Prostate gland (tissue), 2 donors: ENCODE measurements at regions not wholly inside any gene's neighbourhood (a gene's known extent, or its start where the extent isn't known, plus 50 kb on each side); places are given as distances from the start of the nearest gene placed in this dataset.

Experiments used
- DNase-seq: peaks from one replicate; pipeline ENCODE4 v3.0.0-alpha.2; 2019; ENCODE audit warnings: low spot score
- H3K27ac ChIP-seq, 2 donors: fragments of 200-600 bp; sonication (generic); 2 replicates each; pipeline ENCODE4 v1.5.1; 2017 to 2019
- H3K27me3 ChIP-seq: fragments of 200-600 bp; sonication (generic); replicated peaks from 2 replicates; pipeline ENCODE4 v1.5.1; 2019; ENCODE audit not compliant: insufficient read depth
- H3K36me3 ChIP-seq, 2 donors: fragments of 200-600 bp; sonication (generic); 1 replicate in 1 of 2; 2 replicates in 1 of 2; pipeline versions ENCODE4 v1.5.1 to v1.8.1; 2017 to 2019
- H3K4me1 ChIP-seq: fragments of 200-600 bp; sonication (generic); replicated peaks from 2 replicates; pipeline ENCODE4 v1.5.1; 2019
- H3K4me3 ChIP-seq, 2 donors: fragments of 200-600 bp; sonication (generic); 2 replicates each; pipeline ENCODE4 v1.5.1; 2017 to 2019
- H3K9me3 ChIP-seq: fragments of 200-600 bp; sonication (generic); 2 replicates; pipeline ENCODE4 v1.5.1; 2017
- CTCF ChIP-seq, 4 experiments: fragments of 200-600 bp in 2 of 4; fragments of 450-650 bp in 2 of 4; sonication (generic) in 2 of 4; IDR thresholded peaks; 1 replicate in 3 of 4; 2 replicates in 1 of 4; pipeline ENCODE4 v1.5.1; 2016 to 2019; ENCODE audit warnings: antibody characterized with exemption in 4 of 4, mild to moderate bottlenecking in 2 of 4, moderate library complexity in 2 of 4
- POLR2A ChIP-seq: fragments of 450-650 bp; IDR thresholded peaks from one replicate; pipeline ENCODE4 v1.6.1; 2016; ENCODE audit warnings: antibody characterized with exemption, mild to moderate bottlenecking
- POLR2AphosphoS5 ChIP-seq: sonication (generic); formaldehyde crosslinking; IDR thresholded peaks from one replicate; pipeline ENCODE4 v1.6.1; 2017; ENCODE audit warnings: antibody characterized with exemption
- WGBS: methylation state at CpG from one replicate; pipeline ENCODE4 v1.1.5; 2018; 5-methylcytosine and 5-hydroxymethylcytosine counted together
- intact Hi-C: fragments of 100-400 bp; cut with DNase I; formaldehyde crosslinking; loops from one replicate; pipeline ENCODE4 v1.14.2; 2022

DNA sequence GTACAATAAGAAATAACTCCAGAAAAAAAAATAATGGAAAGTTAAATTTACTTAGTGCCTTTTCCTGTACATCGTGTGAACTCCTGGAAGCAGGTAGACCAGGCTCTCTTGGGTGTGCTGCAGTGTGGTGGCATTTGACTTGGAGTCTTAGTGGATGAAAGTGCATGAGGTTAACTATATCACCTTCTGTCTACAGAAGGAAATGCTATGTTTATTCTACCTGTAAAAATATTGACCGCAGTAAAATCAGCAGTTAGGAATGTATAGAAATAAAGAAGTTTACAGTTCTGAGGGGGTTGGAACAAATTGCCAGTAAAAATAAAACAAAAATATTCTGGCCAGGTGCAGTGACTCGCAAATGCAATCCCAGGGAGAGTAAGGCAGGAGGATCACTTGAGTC lies 722.1 kb downstream of the LIG4 start:
- intact Hi-C loops = no loop called here
- 44% methylated on average over 3 of the region's 3 CpGs for WGBS
- no peak overlapping the region for H3K27ac ChIP-seq
- TF ChIP-seq CTCF (IDR thresholded peaks at IDR 0.05) (no peak), POLR2A (no peak), POLR2AphosphoS5 (no peak)
- no peak overlapping the region for H3K4me3 ChIP-seq
- H3K36me3 ChIP-seq = no peaks in the 10 kb centered on the region
- H3K4me1 ChIP-seq = no peaks in the 10 kb centered on the region
- H3K9me3 ChIP-seq = no peaks in the 10 kb centered on the region
- H3K27me3 ChIP-seq = no peaks in the 10 kb centered on the region
- no peak for DNase-seq

- H3K27me3 ChIP-seq = no peaks in the 10 kb centered on the region
- 60% methylated on average over 5 of the region's 5 CpGs for WGBS
- no peaks in the 10 kb centered on the region for H3K36me3 ChIP-seq
- no peak overlapping the region for H3K27ac ChIP-seq
- no peak overlapping the region for H3K4me3 ChIP-seq
- TF ChIP-seq CTCF (IDR thresholded peaks at IDR 0.05) (no peak), POLR2AphosphoS5 (no peak), POLR2A (no peak)
- H3K9me3 ChIP-seq = no peaks in the 10 kb centered on the region
- DNase-seq = no peak
- H3K4me1 ChIP-seq = no peaks in the 10 kb centered on the region
- intact Hi-C loops = no loop called here
These were observed 732.6 kb downstream of the LIG4 start for GRCh38 chr13:107482688-107483087.

DNA sequence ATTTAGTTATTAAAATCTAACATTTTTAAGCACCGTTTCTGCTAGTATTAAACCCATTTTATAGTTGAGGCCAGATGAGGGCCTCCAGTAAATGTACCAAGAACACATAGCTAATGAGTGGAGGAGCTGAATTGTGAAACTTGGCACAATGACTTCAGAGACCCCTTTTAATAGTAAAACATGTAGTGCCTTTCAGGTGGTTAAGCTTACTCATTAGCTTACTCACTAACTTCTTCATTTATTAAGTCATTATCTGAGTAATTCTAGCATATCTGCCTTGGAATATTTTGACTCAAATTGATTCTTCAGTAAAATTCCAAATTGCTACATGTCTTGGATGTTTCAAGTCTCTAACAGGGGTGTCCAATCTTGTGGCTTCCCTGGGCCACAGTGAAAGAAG lies 735.2 kb downstream of the LIG4 start:
- H3K27ac ChIP-seq = no peak overlapping the region
- H3K27me3 ChIP-seq = no peaks in the 10 kb centered on the region
- WGBS = 86% methylated on average over 1 of the region's 1 CpG
- H3K9me3 ChIP-seq = no peaks in the 10 kb centered on the region
- no peak overlapping the region for H3K4me3 ChIP-seq
- H3K4me1 ChIP-seq = no peaks in the 10 kb centered on the region
- H3K36me3 ChIP-seq = no peaks in the 10 kb centered on the region
- intact Hi-C loops = no loop called here
- no peak for TF ChIP-seq POLR2A
- no peak for TF ChIP-seq POLR2AphosphoS5
- TF ChIP-seq CTCF (IDR thresholded peaks at IDR 0.05) = no peak
- DNase-seq = no peak

GRCh38 chr13:107477772-107478379 lies 737.5 kb downstream of the LIG4 start:
- H3K4me1 ChIP-seq = no peaks in the 10 kb centered on the region
- WGBS = 62% methylated on average over 3 of the region's 3 CpGs

More at GRCh38 chr13:107477772-107478379, 737.5 kb downstream of the LIG4 start:
- DNase-seq = no peak
- no peak overlapping the region for H3K4me3 ChIP-seq
- H3K27ac ChIP-seq = no peak overlapping the region
- H3K36me3 ChIP-seq = no peaks in the 10 kb centered on the region
- no peaks in the 10 kb centered on the region for H3K9me3 ChIP-seq
- no peak for TF ChIP-seq POLR2AphosphoS5
- no peak for TF ChIP-seq CTCF (IDR thresholded peaks at IDR 0.05)
- no peak for TF ChIP-seq POLR2A
- intact Hi-C loops = no loop called here
- H3K27me3 ChIP-seq = no peaks in the 10 kb centered on the region
